HepG2 (cell line): ENCODE measurements at regions not wholly inside any gene's neighbourhood (a gene's known extent, or its start where the extent isn't known, plus 50 kb on each side); places are given as distances from the start of the nearest gene placed in this dataset.

ENCODE experiments used
- ATAC-seq: fragments of 200-7000 bp; cut with Tn5 transposase; 3 replicates; pipeline ENCODE4 v1.9.1; 2020; ENCODE audit warnings: mild to moderate bottlenecking, moderate library complexity
- BruUV-seq: library from RNA; stranded (reverse); fragments of 400-500 nt; replicated peaks from 2 replicates; lab custom pipeline; 2021; lab: Mats Ljungman, UMichigan
- CTCF ChIA-PET: fragments of 300-600 bp; formaldehyde crosslinking; extraction: SDS; loops from one replicate; lab custom pipeline; 2021; ENCODE audit warnings: low total read pairs, inconsistent platforms, low intra/inter-chr PET ratio; lab: Yijun Ruan, JAX
- POLR2A ChIA-PET: fragments of 350-600 bp; sonication (Branson Sonifier 250); formaldehyde crosslinking; loops from one replicate; lab custom pipeline; 2020; ENCODE audit warnings: antibody characterized with exemption, inconsistent platforms; lab: Yijun Ruan, JAX
- DNase-seq: peaks from one replicate; pipeline ENCODE4 v3.0.0-alpha.2; 2015; ENCODE audit warnings: low spot score
- FAIRE-seq: peaks from 3 replicates; lab custom pipeline; 2011; peaks lifted over from hg19 to GRCh38; lab: Jason Lieb, UNC
- H2AFZ ChIP-seq: one replicate; pipeline ENCODE4 v1.6.1; 2011; ENCODE audit warnings: low read length, inconsistent platforms
- H3K27ac ChIP-seq: fragments of 300-600 bp; 3 replicates; pipeline ENCODE4 v1.8.0; 2011; ENCODE audit warnings: mixed run types, mild to moderate bottlenecking, mixed read lengths, low read length, inconsistent platforms; ENCODE audit not compliant: insufficient read depth; ENCODE audit errors: extremely low read length
- H3K27me3 ChIP-seq, 2 experiments: fragments of 200-600 bp in 1 of 2; 2 replicates in 1 of 2; 3 replicates in 1 of 2; pipeline versions ENCODE4 v1.6.0 to v1.8.0; 2011; ENCODE audit warnings: low read length in 2 of 2, mild to moderate bottlenecking in 2 of 2, moderate library complexity in 2 of 2, inconsistent platforms in 1 of 2; ENCODE audit not compliant: insufficient read depth in 2 of 2, control insufficient read depth in 1 of 2
- H3K36me3 ChIP-seq, 2 experiments: fragments of 200-600 bp in 1 of 2; replicated peaks in 1 of 2; 2 replicates in 1 of 2; 3 replicates in 1 of 2; pipeline versions ENCODE4 v1.5.1 to v1.8.0; 2011; ENCODE audit warnings: low read length in 2 of 2, inconsistent platforms in 1 of 2; ENCODE audit not compliant: insufficient read depth in 2 of 2, control insufficient read depth in 1 of 2
- H3K4me1 ChIP-seq: 2 replicates; pipeline ENCODE4 v1.5.1; 2012; ENCODE audit warnings: low read length, inconsistent platforms; ENCODE audit not compliant: insufficient read depth
- H3K4me2 ChIP-seq: 2 replicates; pipeline ENCODE4 v1.6.0; 2011; ENCODE audit warnings: low read depth, low read length, inconsistent platforms
- H3K4me3 ChIP-seq, 3 experiments: fragments of 200-600 bp in 1 of 3; sonication (generic), shearing (Covaris generic) in 1 of 3; replicated peaks in 1 of 3; 2 replicates each; pipeline ENCODE4 v1.5.1; 2011 to 2016; ENCODE audit warnings: low read length in 3 of 3, inconsistent platforms in 2 of 3, low read depth in 2 of 3, mild to moderate bottlenecking in 2 of 3, control low read depth in 1 of 3, mixed read lengths in 1 of 3; ENCODE audit not compliant: insufficient read depth in 1 of 3
- H3K79me2 ChIP-seq: one replicate; pipeline ENCODE4 v1.6.1; 2011; ENCODE audit warnings: low read length, inconsistent platforms; ENCODE audit not compliant: insufficient read depth
- H3K9ac ChIP-seq: 2 replicates; pipeline ENCODE4 v1.6.0; 2011; ENCODE audit warnings: mild to moderate bottlenecking, low read depth, low read length, inconsistent platforms; ENCODE audit not compliant: insufficient read depth
- H3K9me3 ChIP-seq: 2 replicates; pipeline ENCODE4 v1.5.1; 2012; ENCODE audit warnings: mild to moderate bottlenecking, low read length
- H4K20me1 ChIP-seq: 2 replicates; pipeline ENCODE4 v1.6.0; 2011; ENCODE audit warnings: inconsistent platforms, mild to moderate bottlenecking, low read length, moderate library complexity; ENCODE audit not compliant: insufficient read depth
- DNMT3B ChIP-seq: conservative IDR thresholded peaks from 2 replicates; pipeline ENCODE4 v1.6.1; 2016; ENCODE audit warnings: missing biosample characterization, control low read depth
- HMGA1 ChIP-seq: sonication (generic); formaldehyde crosslinking; conservative IDR thresholded peaks from 2 replicates; pipeline ENCODE4 v1.4.0; 2020; ENCODE audit warnings: missing genetic modification reagents
- KDM5B ChIP-seq: sonication (generic); formaldehyde crosslinking; IDR thresholded peaks from 2 replicates; pipeline ENCODE4 v1.4.0; 2020; ENCODE audit warnings: missing genetic modification reagents, mild to moderate bottlenecking, borderline replicate concordance
- MIER3 ChIP-seq: IDR thresholded peaks from 2 replicates; pipeline ENCODE4 v1.6.1; 2016; ENCODE audit warnings: missing compliant biosample characterization, borderline replicate concordance
- NKX3-1 ChIP-seq: sonication (generic); formaldehyde crosslinking; IDR thresholded peaks from 2 replicates; pipeline ENCODE4 v1.5.0; 2020; ENCODE audit warnings: missing genetic modification reagents
- RAD21 ChIP-seq: fragments of 450-650 bp; formaldehyde crosslinking; IDR thresholded peaks from 2 replicates; pipeline ENCODE4 v1.5.0; 2020; ENCODE audit warnings: mild to moderate bottlenecking
- ZNF383 ChIP-seq: sonication (generic); formaldehyde crosslinking; IDR thresholded peaks from 2 replicates; pipeline ENCODE4 v1.4.0; 2020; ENCODE audit warnings: missing genetic modification reagents, mild to moderate bottlenecking, borderline replicate concordance
- ZNF430 ChIP-seq: sonication (generic); formaldehyde crosslinking; IDR thresholded peaks from 2 replicates; pipeline ENCODE4 v1.9.0; 2021; ENCODE audit warnings: mild to moderate bottlenecking, missing genetic modification reagents
- ZNF558 ChIP-seq: sonication (generic); formaldehyde crosslinking; IDR thresholded peaks from 2 replicates; pipeline ENCODE4 v1.9.0; 2022; ENCODE audit warnings: mild to moderate bottlenecking, missing genetic modification reagents, borderline replicate concordance
- WGBS: methylation state at CpG from one replicate; pipeline ENCODE4 v1.1.6; 2017; ENCODE audit warnings: low lambda C conversion rate; 5-methylcytosine and 5-hydroxymethylcytosine counted together
- in situ Hi-C: cut with HindIII; loops from 2 replicates; pipeline ENCODE4 v1.10.0; 2017; ENCODE audit warnings: low pct_unique_long_range_greater_than_20kb; ENCODE audit not compliant: extremely low pct_ligation_motif_present
- intact Hi-C: fragments of 100-400 bp; cut with micrococcal nuclease; formaldehyde crosslinking; loops from one replicate; pipeline ENCODE4 v1.10.0; 2022; ENCODE audit not compliant: unreplicated experiment
- TF ChIP-seq, protein P1 (sequence below): sonication (generic); formaldehyde crosslinking; IDR thresholded peaks from 2 replicates; pipeline ENCODE4 v1.5.0; 2020; ENCODE audit warnings: mild to moderate bottlenecking, missing genetic modification reagents

DNA sequence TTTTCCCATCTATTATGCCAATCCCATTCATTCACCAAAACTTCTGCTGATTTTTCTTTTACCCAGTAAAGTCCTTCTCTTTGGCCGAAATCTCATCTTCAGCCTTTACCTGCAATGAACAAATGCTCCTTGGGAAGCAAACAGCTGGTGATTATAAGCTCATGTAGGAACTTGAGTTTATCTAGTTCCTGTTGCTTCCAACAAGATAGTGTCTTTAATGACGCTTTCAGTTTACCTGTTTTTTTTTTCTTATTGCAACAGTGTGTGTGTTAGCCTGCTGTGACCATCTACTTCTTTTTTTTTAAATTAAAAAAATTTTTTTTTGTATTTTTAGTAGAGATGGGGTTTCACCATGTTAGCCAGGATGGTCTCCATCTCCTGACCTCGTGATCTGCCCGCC is 156.0 kb downstream of the CD47 start:
- H3K36me3 ChIP-seq, result no peaks in the 10 kb centered on the region
- H4K20me1 ChIP-seq, result no peaks in the 10 kb centered on the region
- no peak overlapping the region for H3K4me3 ChIP-seq
- ATAC-seq, result no peak
- CTCF ChIA-PET, result no interaction called here
- in situ Hi-C loops (loop anchor here (10.0 kb wide), 1 partner anchor 470 kb away; no protein-coding TSS in a partner anchor), intact Hi-C loops (loop anchor here (5.0 kb wide), 1 partner anchor 472 kb away; no protein-coding TSS in a partner anchor)
- no peaks in the 10 kb centered on the region for H3K4me1 ChIP-seq
- H3K27me3 ChIP-seq, result no peaks in the 10 kb centered on the region; a peak in 2 of 5 replicates
- TF ChIP-seq MIER3 (CRISPR knock-in tag), result no peak
- TF ChIP-seq, protein P1, sequence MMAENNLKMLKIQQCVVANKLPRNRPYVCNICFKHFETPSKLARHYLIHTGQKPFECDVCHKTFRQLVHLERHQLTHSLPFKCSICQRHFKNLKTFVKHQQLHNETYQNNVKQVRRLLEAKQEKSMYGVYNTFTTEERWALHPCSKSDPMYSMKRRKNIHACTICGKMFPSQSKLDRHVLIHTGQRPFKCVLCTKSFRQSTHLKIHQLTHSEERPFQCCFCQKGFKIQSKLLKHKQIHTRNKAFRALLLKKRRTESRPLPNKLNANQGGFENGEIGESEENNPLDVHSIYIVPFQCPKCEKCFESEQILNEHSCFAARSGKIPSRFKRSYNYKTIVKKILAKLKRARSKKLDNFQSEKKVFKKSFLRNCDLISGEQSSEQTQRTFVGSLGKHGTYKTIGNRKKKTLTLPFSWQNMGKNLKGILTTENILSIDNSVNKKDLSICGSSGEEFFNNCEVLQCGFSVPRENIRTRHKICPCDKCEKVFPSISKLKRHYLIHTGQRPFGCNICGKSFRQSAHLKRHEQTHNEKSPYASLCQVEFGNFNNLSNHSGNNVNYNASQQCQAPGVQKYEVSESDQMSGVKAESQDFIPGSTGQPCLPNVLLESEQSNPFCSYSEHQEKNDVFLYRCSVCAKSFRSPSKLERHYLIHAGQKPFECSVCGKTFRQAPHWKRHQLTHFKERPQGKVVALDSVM, result no peak
- TF ChIP-seq RAD21 (CRISPR knock-in tag), result no peak
- no peak for TF ChIP-seq DNMT3B (CRISPR knock-in tag)
- TF ChIP-seq ZNF558 (CRISPR knock-in tag), result no peak
- no peak for TF ChIP-seq KDM5B
- TF ChIP-seq ZNF430 (CRISPR knock-in tag), result no peak
- no peak for TF ChIP-seq HMGA1 (CRISPR knock-in tag)
- no peak for TF ChIP-seq ZNF383 (CRISPR knock-in tag)
- no peak for TF ChIP-seq NKX3-1 (CRISPR knock-in tag)
- H3K9ac ChIP-seq, result no peak overlapping the region
- H2AFZ ChIP-seq, result no peak overlapping the region
- H3K4me2 ChIP-seq, result no peak overlapping the region
- no peaks in the 10 kb centered on the region for H3K9me3 ChIP-seq
- BruUV-seq, result no TSS peak
- no peak for DNase-seq
- H3K27ac ChIP-seq, result no peak overlapping the region
- H3K79me2 ChIP-seq, result no peaks in the 10 kb centered on the region
- under 1% methylated on average over 4 of the region's 4 CpGs for WGBS
- POLR2A ChIA-PET, result no interaction called here
- FAIRE-seq, result no peak
